ENCODE measurements at regions not wholly inside any gene's neighbourhood (a gene's known extent, or its start where the extent isn't known, plus 50 kb on each side); places are given as distances from the start of the nearest gene placed in this dataset.

DNA sequence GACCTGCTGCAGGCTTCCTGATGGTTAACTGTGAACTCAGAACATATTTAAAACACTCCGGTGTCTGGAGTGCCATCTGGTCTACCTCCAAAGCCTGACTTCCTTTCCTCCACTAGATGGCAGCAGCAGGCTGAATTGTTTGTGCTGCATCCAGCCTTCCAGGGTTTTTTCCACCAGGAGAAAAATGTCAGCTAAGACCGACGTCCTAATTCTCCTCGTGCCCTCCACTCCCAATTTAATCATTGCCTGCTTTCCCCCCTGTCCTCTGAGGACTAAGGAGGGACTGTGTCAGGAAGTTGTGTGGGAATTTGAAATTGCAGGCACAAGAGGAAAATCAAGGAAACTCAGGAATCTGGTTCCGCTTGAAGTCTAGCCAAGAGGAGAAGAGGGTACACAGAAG is 165.2 kb upstream of the UMPS start:
- H3K4me3 ChIP-seq (ENCODE audit: low read depth, low read length, poor library complexity, severe bottlenecking): no peak overlapping the region
- no peaks in the 10 kb centered on the region for H3F3A ChIP-seq (ENCODE audit: insufficient read depth, low read length)
- no peaks in the 10 kb centered on the region for H3K9me2 ChIP-seq (ENCODE audit: low read depth, low read length)
- no peak overlapping the region for H3K4me2 ChIP-seq (ENCODE audit: low read length)
- H4K20me1 ChIP-seq (ENCODE audit: insufficient read depth, low read length): no peaks in the 10 kb centered on the region
- H3K36me3 ChIP-seq (ENCODE audit: insufficient read depth, low read length): no peaks in the 10 kb centered on the region
- no peak overlapping the region for H2AFZ ChIP-seq (ENCODE audit: low read length)
- H3K9ac ChIP-seq (ENCODE audit: low read length): no peak overlapping the region
- no peak overlapping the region for H3K27ac ChIP-seq (ENCODE audit: low read depth, low read length, poor library complexity, severe bottlenecking)
- no peaks in the 10 kb centered on the region for H3K9me3 ChIP-seq (ENCODE audit: low read length)
- H3K27me3 ChIP-seq (ENCODE audit: insufficient read depth, low read length): 0 out of 2 replicates have a peak, but pooled peaks cover 3% of the 10 kb centered on the region
- no peaks in the 10 kb centered on the region for H3K79me2 ChIP-seq (ENCODE audit: insufficient read depth, low read length)
- TF ChIP-seq EZH2 (IDR thresholded peaks at IDR 0.05; ENCODE audit: borderline replicate concordance, low read length): no peak
- TF ChIP-seq, protein P1, sequence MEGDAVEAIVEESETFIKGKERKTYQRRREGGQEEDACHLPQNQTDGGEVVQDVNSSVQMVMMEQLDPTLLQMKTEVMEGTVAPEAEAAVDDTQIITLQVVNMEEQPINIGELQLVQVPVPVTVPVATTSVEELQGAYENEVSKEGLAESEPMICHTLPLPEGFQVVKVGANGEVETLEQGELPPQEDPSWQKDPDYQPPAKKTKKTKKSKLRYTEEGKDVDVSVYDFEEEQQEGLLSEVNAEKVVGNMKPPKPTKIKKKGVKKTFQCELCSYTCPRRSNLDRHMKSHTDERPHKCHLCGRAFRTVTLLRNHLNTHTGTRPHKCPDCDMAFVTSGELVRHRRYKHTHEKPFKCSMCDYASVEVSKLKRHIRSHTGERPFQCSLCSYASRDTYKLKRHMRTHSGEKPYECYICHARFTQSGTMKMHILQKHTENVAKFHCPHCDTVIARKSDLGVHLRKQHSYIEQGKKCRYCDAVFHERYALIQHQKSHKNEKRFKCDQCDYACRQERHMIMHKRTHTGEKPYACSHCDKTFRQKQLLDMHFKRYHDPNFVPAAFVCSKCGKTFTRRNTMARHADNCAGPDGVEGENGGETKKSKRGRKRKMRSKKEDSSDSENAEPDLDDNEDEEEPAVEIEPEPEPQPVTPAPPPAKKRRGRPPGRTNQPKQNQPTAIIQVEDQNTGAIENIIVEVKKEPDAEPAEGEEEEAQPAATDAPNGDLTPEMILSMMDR (IDR thresholded peaks at IDR 0.05; ENCODE audit: low read length): peak; percentile 85
- H3K4me1 ChIP-seq (ENCODE audit: insufficient read depth, low read length, severe bottlenecking): no peaks in the 10 kb centered on the region

DNA sequence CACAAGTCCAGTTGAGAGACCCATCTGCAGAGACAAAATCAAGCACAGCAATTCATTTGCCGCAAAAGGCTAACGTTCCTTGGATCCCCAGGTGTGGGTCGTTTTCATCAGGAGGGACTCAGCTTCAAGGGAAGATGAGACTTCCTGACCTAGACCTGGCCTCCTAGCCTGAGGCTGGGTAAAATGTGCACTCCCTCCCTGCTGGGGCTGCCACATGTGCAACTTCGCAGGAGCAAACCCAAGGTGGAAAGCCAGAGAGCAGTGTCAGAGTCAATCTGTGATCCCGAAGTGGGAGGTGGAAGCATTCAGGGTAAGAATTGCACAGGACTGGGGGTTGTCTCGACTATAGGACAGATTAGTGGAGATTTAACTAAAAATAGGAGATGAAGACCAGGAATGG is 164.7 kb upstream of the UMPS start:
- Histone ChIP-seq H3K27ac (ENCODE audit: low read depth, low read length, poor library complexity, severe bottlenecking) (no peak overlapping the region), H3K4me1 (ENCODE audit: insufficient read depth, low read length, severe bottlenecking) (no peaks in the 10 kb centered on the region), H3K27me3 (ENCODE audit: insufficient read depth, low read length) (0 out of 2 replicates have a peak, but pooled peaks cover 3% of the 10 kb centered on the region), H3K4me3 (ENCODE audit: low read depth, low read length, poor library complexity, severe bottlenecking) (no peak overlapping the region), H3K79me2 (ENCODE audit: insufficient read depth, low read length) (no peaks in the 10 kb centered on the region), H3K9me2 (ENCODE audit: low read depth, low read length) (no peaks in the 10 kb centered on the region), H4K20me1 (ENCODE audit: insufficient read depth, low read length) (no peaks in the 10 kb centered on the region), H2AFZ (ENCODE audit: low read length) (no peak overlapping the region), H3K9me3 (ENCODE audit: low read length) (no peaks in the 10 kb centered on the region), H3K4me2 (ENCODE audit: low read length) (no peak overlapping the region), H3F3A (ENCODE audit: insufficient read depth, low read length) (no peaks in the 10 kb centered on the region), H3K36me3 (ENCODE audit: insufficient read depth, low read length) (no peaks in the 10 kb centered on the region), H3K9ac (ENCODE audit: low read length) (no peak overlapping the region)
- TF ChIP-seq EZH2 (IDR thresholded peaks at IDR 0.05; ENCODE audit: borderline replicate concordance, low read length): no peak
- TF ChIP-seq, protein P1 (IDR thresholded peaks at IDR 0.05; ENCODE audit: low read length): no peak

GRCh38 chr3:124566701-124567100 is 163.6 kb upstream of the UMPS start:
- H3K4me2 ChIP-seq (ENCODE audit: low read length): no peak overlapping the region
- no peaks in the 10 kb centered on the region for H3K9me2 ChIP-seq (ENCODE audit: low read depth, low read length)
- no peak overlapping the region for H3K27ac ChIP-seq (ENCODE audit: low read depth, low read length, poor library complexity, severe bottlenecking)
- H4K20me1 ChIP-seq (ENCODE audit: insufficient read depth, low read length): no peaks in the 10 kb centered on the region
- no peaks in the 10 kb centered on the region for H3F3A ChIP-seq (ENCODE audit: insufficient read depth, low read length)
- H3K4me3 ChIP-seq (ENCODE audit: low read depth, low read length, poor library complexity, severe bottlenecking): no peak overlapping the region
- H3K9me3 ChIP-seq (ENCODE audit: low read length): no peaks in the 10 kb centered on the region
- H3K79me2 ChIP-seq (ENCODE audit: insufficient read depth, low read length): no peaks in the 10 kb centered on the region
- no peak for TF ChIP-seq EZH2 (IDR thresholded peaks at IDR 0.05; ENCODE audit: borderline replicate concordance, low read length)
- TF ChIP-seq, protein P1 (IDR thresholded peaks at IDR 0.05; ENCODE audit: low read length): no peak
- no peak overlapping the region for H3K9ac ChIP-seq (ENCODE audit: low read length)
- H3K27me3 ChIP-seq (ENCODE audit: insufficient read depth, low read length): 0 out of 2 replicates have a peak, but pooled peaks cover 3% of the 10 kb centered on the region
- H3K36me3 ChIP-seq (ENCODE audit: insufficient read depth, low read length): no peaks in the 10 kb centered on the region
- no peaks in the 10 kb centered on the region for H3K4me1 ChIP-seq (ENCODE audit: insufficient read depth, low read length, severe bottlenecking)
- H2AFZ ChIP-seq (ENCODE audit: low read length): no peak overlapping the region
